NCI-H526 treated with DMSO at 0.1 percent for 48 hours (cell line): ENCODE measurements at regions not wholly inside any gene's neighbourhood (a gene's known extent, or its start where the extent isn't known, plus 50 kb on each side); places are given as distances from the start of the nearest gene placed in this dataset.
"Not testable (repeated sequence)": the region's sequence is repeated elsewhere in the genome, so short reads cannot be mapped to it uniquely, and the experiment has no call there.

Experiments used
- DNase-seq: peaks from one replicate; lab custom pipeline; 2025; lab: John Stamatoyannopoulos, UW

DNA sequence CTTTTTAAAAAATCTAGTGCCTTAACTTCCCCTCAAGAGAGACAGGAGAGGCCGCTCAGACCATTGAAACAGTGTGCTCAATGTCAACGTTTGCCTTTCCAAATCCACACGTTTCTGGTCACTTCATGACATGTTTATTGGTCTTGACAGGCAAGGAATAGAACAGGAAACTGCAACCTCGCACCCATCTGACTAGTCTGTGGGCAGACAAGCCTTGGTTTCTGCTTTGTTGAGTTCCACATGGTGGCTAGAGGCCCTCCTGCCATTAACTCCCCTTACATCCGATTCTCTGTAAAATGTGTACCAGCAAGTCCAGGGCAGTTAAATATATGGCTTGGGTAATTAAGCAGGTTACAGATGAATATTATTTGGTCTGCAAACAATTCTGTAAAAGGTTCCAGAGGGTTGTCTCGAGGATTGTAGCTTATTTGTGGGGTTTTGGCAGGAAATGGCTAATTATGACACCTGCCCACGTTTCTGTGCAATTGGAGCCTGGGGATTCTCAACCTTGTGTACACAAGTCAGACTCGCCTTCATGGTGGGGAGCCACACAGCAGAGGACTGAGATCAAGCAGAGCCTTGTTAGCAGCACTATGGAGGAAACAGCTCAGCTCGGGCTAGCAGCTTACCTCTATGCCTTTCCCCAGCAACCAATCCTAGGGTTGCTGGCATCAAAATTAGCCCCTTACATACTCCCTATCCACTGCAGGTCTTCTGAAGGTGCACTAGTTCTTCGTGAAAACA is 317.5 kb upstream of the IGF1R start:
- no peak for DNase-seq

DNA sequence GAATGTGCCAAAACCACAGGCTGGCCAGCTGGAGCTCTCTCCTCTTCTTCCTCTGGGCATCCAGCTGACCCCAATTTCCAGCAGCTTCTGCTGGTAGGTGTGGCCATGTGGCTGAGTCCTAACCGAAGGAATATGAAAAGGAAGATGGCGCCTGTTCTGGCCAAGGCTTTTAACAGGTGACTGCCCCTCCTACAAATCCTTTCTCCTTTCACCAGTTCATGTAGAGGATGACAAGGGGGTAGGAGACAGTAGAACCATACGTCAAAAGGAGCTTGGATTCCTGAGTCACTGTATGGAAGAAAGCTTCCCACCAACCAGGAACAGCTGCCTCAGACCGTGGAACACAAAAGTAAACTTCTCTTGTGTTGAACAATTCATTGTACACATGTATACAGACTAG is 316.7 kb upstream of the IGF1R start:
- DNase-seq: no peak

DNA sequence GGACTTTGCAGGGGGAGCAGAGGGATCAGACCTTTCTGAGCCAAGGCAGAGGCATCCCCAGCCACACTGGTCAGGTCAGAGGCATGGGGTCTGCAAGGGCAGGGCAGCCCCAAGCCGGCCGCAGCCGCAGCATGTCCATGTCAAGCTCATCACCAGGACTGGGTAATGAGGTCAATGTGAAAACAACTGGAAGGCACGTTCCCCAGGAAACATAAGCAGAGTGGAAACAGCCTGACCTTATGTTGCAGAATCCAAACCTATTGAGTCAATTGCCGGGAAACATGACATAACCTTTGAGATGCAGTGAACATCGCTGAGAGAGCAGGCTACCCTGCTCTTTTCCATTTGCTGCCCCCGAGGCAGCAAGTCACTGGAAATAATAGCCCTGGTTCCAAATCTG is 315.1 kb upstream of the IGF1R start:
- no peak for DNase-seq

DNA sequence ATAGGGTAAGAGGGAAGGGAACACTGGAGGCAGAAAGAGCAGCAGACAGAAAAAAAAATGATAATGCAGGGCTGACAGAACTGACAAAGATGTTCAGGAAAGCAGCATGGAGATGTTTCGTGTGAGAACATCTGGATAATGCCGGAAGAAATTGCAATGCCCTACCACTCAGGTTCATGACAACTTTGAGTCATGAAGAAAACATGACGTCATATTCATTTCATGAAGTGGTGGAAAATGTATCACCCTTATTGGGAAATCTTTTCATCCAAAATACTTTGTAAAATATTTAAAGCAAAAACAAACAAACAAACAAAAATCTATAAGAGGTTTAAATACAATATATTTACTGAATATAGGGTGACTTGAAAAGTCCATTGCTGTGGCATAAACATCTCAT is 305.4 kb upstream of the IGF1R start:
- DNase-seq: no peak

DNA sequence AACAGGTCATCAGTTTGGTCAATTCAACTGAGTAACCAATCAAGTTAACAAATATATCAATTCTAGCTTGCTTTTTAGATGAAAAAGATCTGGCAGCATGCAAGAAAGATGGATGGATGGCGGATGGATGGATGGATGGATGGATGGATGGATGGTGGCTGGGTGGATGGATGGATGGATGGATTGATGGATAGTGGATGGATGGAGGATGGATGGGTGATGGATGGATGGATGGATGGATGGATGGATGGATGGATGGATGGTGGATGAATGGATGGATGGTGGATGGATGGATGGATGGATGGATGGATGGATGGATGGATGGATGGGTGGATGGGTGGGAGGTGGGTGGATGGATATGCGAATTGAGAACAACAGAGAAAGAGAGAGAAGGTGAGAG is 303.7 kb upstream of the IGF1R start:
- DNase-seq: no peak

DNA sequence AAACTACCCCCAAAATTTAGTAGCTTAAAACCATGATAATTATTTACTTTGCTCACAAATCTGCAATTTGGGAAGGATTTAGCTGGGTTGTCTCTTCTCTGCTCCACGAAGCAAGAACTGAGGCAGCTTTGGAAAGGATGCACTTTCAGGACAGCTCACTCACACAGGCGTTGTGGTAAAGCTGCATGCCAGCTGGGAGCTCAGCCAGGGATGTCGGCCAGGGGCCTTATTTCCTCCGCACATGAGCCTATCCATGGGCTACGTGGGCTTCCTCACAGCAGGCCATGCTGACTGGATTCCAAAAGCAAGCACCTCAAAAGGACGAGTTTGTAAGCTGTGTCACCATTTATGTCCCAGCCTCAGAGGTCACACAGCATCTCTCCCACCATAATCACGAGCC is 301.3 kb upstream of the IGF1R start:
- DNase-seq: no peak

DNA sequence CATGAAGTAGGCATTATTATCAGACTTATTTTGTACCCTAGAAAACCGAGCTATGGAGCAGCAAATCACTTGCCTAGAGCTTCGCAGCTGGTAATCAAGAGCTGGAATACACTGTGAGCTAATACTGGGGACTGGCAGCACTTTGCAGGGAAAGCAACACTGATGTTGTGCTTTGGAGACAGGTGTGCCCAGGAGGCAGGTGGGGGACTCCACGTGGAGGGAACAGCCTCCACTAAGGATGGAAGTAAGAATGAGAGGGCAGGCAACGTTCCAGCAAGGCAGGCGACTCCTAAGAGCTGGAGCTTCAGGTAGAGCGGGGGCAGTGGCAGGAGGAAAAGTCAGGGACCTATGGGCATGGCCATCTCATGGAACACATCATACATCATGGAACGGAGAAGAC is 300.5 kb upstream of the IGF1R start:
- DNase-seq: no peak

DNA sequence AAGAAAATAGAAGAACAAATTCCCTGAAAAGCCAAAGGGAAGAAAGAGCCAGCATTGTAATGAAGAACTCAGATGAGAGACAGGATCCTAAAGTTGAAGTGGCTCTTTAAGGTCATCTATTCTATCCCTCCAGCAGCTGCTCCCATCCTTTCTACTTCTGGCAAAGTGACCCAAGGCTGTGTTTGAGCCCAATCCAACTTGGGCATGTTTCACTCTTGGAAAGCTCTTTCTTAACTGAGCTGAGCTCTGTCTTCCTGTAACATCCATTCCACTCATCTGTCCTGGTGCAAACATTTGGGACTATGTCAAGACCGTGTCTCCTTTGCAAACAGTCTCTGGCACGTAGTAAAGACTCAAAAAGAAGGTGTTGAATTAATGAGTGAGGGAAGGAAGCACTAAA is 298.1 kb upstream of the IGF1R start:
- no peak for DNase-seq

DNA sequence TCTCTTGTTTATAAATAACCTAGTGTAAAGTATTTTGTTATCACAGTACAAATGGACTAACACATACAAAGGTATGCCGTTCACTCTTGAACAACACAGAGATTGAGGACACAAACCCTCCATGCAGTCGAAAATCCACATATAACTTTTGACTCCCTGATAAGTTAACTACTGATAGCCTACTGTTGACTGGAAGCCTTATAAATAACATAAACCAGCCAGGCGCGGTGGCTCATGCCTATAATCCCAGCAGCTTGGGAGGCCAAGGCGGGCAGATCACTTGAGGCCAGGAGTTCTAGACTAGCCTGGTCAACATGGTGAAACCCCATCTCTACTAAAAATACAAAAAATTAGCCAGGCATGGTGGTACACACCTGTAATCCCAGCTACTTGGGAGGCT is 290.1 kb upstream of the IGF1R start:
- not testable (repeated sequence) for DNase-seq

DNA sequence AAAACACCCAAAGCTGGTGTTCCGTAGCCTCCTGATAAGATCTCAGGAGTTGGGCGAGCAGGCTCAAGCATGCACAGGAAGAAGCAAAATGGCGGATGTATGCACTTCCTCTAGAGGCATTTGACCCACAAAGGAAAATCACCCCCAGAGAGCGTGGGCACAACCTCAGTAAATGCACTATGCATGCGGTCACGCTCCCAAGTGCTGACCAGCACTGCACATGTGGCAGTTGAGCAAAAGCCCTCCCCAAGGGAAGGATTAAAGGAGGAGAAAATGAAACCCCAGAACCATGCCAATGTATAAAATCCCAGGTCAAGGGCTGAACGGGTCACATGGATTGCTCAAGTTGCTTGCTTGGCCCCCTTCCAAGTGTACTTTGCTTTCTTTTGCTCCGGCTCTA is 289.4 kb upstream of the IGF1R start:
- no peak for DNase-seq

DNA sequence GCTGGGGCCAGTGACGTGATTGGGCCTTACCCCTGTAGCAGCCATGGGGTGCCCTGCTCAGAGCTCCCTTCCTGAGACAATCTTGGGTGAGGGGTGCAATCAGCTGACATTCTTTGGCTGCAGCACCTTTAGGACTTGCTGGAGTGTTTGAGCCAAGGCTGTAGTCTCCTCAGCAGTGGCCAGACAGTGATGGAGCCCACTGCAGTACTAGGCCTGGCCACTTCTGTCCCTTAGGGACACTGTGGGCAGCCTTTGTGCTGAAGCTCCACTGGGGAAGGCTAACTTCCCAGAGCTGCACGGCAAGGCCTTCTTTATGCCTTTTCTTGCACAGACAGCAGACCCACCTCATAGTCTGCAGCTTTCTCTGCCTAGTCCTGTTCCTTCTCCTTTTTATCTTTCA is 284.9 kb upstream of the IGF1R start:
- DNase-seq: no peak

DNA sequence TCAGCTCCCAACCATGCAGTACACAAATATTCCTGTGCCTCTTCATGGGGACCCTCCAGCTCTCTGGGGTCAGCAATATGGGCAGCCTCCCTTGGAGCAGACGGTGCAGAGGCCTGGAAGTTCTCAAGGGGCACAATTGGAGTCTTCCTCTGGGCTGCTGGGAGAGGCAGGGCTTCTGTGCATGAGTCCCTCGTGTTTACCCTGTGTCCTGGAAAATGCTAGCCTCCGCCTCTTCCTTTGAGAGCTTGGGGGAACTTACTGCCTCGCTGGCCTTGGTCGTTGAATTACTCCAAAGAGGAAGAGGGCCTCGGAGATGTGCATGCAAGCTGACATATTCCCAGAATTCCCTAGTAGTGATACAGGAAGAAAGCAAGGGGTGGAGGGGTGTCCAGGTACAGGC is 284.4 kb upstream of the IGF1R start:
- no peak for DNase-seq

DNA sequence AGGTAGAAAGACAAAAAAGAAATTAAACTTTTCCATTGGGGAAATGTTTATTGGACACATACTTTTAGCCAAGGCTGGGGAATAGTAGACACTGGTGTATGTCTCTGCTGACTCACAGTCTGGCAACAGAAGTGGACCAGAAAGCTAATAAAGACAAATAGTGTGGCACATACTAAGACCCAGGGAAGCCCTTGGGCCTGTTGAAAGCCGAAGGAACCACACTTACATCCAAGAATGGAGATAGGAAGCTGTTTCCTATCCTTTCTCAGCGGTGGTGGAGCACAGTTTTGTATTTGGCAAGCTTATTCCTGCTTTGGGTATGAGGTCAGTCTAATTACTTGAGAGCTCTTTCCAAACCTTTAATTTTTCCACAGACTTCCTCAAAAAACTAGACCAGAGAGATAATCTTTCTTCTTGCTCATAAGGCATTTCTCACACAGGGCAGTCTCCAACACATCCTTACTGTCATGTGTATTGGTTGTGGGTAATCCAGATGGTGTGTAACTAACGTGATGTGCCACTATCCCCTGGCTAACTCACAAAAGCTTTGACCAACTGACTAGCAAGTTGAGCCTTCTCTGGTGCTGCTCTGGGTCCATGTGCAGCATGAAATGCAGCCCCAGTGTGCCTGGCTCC is 279.1 kb upstream of the IGF1R start:
- no peak for DNase-seq

DNA sequence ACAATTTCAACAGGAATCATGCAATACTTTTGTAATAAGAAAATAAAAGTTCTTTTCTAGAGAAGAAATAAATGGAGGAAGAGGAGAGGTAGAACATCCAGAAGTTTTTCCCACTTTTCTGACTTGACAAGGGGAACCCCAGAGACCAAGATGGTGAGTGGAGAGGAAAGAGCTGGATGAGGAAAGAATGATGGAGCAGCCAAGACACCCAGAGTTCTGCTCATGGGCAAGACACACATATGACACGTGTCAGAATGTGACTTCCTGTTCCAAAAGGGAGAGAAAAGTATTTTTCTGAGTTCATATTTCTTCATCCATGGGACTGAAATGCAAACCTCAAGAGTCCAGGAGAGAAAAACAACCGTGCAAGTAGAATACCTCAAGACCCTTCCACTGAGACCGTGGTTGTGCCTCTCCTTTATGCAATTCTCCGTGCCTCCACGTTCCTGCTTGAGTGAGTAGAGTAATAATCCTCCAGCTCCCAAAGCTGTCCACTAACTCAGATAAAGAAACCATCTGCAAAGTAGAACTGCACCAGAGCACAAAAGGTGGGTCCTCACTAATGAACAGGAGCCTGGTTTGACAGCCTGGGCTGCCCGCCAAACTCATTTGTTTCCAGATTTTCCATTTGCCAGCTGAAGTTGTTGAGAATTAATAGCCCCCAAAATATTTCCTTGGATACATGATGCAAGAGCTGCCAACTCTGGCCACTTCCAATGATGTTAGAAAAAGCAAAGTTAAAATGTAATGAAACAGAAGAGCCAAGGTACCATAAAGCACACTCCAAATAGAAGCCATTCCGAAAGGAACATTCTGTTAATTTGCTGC is 272.6 kb upstream of the IGF1R start:
- no peak for DNase-seq

DNA sequence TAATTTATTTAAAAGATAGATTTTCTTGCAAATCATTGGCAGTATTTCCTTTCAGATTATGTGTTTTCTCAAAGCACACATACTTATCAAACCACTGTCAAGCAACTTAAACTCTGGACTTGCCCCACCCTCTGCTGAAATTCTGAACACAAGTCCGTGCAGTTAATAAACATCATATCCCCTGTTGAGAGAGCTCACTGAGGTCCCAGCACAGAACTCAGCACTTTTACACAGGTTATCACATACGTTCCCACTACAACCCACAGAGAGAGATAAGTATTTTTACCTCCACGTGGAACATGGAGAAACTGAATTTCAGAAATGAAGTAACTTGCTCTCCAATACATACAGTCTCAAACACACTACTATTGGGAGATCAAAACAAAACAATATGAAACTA is 267.6 kb upstream of the IGF1R start:
- DNase-seq: no peak

DNA sequence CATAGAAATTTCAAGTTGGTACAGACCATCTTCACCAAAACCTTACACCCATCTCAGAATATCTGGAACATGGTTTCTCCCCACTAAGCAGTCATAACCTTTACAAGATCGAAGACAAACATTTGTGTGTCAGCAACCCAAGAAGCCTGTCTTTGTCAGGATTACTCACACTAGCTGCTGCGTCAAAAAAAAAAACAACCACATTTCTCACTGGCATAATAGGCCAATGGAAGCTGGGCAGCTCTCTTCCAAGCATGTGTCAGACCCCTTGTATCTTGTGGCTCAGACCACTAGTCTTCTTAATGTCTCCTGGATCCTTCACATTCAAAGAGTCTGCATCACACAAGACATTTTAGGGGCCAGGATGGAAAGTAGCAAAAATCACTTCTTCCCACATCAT is 266.9 kb upstream of the IGF1R start:
- no peak for DNase-seq

DNA sequence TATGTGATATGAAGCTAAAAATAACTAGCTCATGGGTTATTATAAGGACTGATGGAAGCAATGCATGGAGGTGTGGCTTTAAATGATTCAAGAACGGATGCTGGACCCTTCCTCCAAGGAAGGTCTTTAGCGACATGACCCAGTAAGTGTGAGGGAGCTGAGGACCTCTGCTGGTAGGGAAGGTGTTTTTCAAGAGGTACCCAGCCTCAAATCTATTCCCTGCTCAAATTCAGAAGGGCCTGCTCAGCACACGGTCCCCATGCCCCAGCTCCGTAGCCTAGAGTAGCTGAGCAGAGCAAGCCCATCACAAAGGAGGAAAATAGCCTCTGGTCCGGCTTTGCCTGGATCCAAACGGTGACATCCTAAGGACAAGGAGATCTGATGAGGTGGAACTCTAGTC is 266.2 kb upstream of the IGF1R start:
- no peak for DNase-seq

DNA sequence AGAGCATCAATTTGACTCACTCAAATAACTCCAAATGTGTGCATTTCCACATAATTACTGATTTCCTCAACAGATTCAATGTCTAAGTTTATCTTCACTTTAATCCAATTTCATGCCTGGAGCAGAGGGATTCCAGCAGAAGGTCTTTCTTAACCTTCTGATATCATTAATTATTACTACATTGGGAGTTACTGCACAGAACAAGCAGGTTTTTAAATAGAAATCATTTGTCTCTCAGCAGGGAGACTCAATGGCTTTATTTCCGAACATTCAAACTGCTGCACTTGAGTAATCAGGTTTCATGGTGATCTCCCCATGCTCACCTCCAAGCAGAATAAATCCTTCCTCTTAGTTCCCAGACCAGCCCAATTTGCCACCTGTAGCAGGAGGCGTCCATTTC is 264.8 kb upstream of the IGF1R start:
- no peak for DNase-seq

DNA sequence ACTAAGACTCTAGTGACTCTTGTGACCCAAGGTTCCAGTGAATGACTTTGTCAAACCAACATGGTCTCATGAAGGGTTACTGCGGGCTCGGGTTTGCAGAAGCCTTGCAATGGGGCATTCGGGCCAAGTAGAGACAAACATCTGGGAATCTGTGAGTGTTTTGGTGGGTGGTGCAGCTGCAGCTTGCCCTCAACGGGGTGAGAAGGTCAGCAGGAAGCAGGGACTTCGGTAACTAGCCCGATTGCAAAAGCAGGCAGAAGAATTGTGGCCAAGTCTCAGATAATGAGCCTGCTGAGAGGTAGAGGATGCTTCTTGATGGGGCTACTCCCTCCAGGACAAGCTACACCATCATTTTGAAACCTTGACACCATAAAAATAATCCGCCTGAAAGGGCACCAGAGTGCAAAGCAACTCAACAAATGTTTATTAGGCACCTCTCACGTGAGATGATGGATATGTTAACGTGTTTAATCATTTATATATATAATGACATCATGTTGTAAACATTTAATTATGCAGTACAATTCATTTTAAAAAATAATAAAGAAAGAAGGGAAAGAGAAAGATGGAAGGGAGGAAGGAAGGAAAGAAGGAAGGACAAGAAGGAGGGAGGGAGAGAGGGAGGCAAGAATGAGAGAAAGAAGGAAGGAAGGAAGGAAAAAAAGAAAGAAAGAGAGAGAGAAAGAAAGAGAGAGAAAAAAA is 263.9 kb upstream of the IGF1R start:
- no peak for DNase-seq

DNA sequence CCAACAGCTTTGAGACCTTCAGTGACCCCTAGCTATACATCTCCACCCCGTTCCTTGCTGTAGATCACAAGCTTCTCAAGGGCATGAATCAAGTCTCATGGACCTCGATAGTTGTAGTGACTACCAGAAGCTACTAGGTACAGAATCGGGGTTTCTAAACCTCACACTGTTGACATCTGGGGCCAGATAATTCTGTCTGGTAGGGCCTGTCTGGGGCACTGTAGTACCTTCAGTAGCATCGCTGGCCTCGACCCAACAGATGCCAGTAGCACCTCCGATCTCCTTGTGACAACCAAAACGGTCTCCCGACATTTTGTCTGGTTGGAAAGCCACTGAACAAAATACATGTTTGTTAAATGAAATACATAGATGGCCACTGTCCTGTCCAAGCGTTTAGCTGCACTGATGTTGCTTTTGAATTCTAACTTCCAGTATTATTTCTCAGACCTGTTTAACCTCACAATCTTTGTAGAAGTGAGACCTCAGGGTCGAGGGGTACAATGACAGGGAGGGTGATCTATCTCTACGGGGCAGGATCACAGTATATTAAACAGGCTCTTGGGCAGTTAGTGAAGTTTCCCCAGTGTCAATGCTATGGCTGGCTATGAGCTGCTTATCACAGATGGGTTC is 262.5 kb upstream of the IGF1R start:
- no peak for DNase-seq

DNA sequence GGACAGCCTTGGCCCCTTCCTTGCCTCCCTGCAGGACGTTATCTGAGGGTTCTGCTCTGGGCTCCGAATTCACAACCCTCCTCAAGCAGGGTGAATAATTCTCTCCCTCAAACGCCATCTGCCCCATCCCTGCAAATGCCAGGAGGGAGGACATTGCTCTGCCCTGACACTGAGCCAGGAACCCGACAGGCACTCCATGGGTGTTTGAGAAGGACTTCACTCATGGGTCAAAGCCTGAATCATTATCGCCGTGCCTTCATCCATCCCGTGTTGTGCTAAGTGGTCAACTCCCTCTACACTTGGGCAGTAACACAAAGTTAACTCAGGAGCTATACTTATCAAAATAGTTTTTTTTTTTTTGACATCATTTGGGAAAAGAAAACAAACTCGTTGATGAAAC is 261.8 kb upstream of the IGF1R start:
- no peak for DNase-seq

DNA sequence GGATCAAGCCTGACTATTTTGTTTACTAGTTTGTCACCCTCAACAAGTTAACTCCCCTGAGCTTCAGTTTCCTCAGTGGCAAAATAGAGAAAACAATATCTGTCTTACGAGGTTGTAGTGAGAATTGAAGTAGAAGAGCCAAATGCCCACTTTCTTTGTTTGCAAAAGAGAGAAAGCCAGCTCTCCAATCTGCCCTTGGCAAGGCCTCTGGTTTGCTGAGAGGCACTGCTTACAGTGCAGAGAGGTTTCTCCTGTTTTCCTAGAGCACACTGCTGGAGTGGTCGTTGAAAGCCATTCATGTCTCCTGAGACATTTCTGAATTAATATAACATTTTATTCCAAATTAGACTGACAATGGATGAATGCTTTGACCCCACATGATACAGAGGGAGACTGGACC is 260.5 kb upstream of the IGF1R start:
- no peak for DNase-seq
